ENCODE measurements at regions not wholly inside any gene's neighbourhood (a gene's known extent, or its start where the extent isn't known, plus 50 kb on each side); places are given as distances from the start of the nearest gene placed in this dataset.
"Not testable (repeated sequence)": the region's sequence is repeated elsewhere in the genome, so short reads cannot be mapped to it uniquely, and the experiment has no call there.

DNA sequence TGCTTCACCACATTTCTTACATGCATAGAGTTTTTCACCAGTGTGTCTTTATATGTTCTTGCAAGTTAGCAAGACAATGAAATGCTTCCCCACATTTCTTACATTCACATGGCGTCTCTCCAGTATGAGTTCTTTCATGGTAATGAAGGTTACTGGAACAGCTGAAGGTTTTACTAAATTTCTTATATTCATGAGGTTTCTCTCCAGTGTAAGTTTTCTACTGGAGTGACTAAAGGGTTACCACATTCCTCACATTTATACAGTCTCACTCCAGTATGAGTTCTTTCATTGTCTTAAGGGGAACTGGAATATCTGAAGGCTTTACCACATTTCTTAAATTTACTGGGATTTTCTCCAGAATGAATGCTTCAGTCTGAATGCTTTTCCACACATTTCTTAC is 350.3 kb downstream of the MAT2B start:
- H3K4me3 ChIP-seq (ENCODE audit: low read length in 3 of 3), result no peak overlapping the region
- no peaks in the 10 kb centered on the region for H3K36me3 ChIP-seq (ENCODE audit: control insufficient read depth in 3 of 3, insufficient read depth in 3 of 3, low read length in 3 of 3)
- peaks cover 0 to 3% (median 0%) of the 10 kb centered on the region in 3 donors for H3K9me3 ChIP-seq (ENCODE audit: control insufficient read depth in 3 of 3, low read length in 3 of 3)

DNA sequence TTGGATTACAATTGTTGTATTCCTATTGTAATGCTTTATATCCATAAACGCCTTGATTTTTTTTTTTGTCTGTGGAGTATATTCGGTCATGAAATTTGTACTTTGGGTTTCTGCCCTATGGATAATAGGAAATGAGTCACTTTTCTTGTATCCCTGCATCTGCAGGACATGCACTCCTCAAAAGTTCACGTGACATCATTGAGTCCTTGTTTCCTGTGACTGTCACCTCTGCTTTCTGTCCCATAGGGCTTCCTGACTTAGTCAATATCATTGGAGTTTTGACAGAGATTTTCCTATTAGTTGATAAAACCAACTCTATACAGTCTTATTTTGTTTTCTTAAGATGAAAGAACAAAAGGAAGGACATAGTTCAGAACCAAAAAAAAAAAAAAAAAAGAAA is 356.3 kb downstream of the MAT2B start:
- Histone ChIP-seq H3K27me3 (ENCODE audit: control insufficient read depth in 3 of 3, insufficient read depth in 3 of 3, low read length in 3 of 3) (no peaks in the 10 kb centered on the region), H3K9ac (ENCODE audit: low read depth in 1 of 3, low read length in 3 of 3) (no peak overlapping the region), H3K27ac (ENCODE audit: low read depth, low read length) (no peak overlapping the region), H3K36me3 (ENCODE audit: control insufficient read depth in 3 of 3, insufficient read depth in 3 of 3, low read length in 3 of 3) (no peaks in the 10 kb centered on the region), H3K4me3 (ENCODE audit: low read length in 3 of 3) (no peak overlapping the region), H3K4me1 (ENCODE audit: control insufficient read depth in 3 of 3, insufficient read depth in 3 of 3, low read length in 3 of 3) (no peaks in the 10 kb centered on the region), H3K9me3 (ENCODE audit: control insufficient read depth in 3 of 3, low read length in 3 of 3) (no peaks in the 10 kb centered on the region)

More for the DNA sequence above, 350.3 kb downstream of the MAT2B start:
- Histone ChIP-seq H3K27ac (ENCODE audit: low read depth, low read length) (no peak overlapping the region), H3K9ac (ENCODE audit: low read depth in 1 of 3, low read length in 3 of 3) (no peak overlapping the region), H3K4me1 (ENCODE audit: control insufficient read depth in 3 of 3, insufficient read depth in 3 of 3, low read length in 3 of 3) (no peaks in the 10 kb centered on the region), H3K27me3 (ENCODE audit: control insufficient read depth in 3 of 3, insufficient read depth in 3 of 3, low read length in 3 of 3) (no peaks in the 10 kb centered on the region)

DNA sequence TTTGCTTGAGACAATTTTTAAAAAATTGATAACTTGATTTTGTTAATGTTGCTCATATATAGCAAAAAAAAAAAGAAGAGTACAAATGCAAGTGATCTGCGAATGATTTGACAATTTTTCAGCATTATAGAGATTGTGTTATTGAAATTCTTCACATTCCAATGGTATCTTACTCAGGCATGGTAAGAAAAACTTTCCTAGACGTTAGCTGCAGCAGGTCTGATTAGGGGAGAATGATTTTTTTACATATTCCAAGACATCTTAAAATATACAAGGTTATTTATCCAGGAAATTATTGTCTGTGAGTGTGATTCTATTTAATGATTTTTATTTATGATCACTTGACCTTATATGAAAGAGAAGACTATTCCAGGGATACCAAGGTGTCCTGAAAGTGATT is 361.9 kb downstream of the MAT2B start:
- Histone ChIP-seq H3K36me3 (ENCODE audit: control insufficient read depth in 3 of 3, insufficient read depth in 3 of 3, low read length in 3 of 3) (no peaks in the 10 kb centered on the region), H3K4me3 (ENCODE audit: low read length in 3 of 3) (no peak overlapping the region), H3K4me1 (ENCODE audit: control insufficient read depth in 3 of 3, insufficient read depth in 3 of 3, low read length in 3 of 3) (no peaks in the 10 kb centered on the region), H3K9ac (ENCODE audit: low read depth in 1 of 3, low read length in 3 of 3) (no peak overlapping the region), H3K27me3 (ENCODE audit: control insufficient read depth in 3 of 3, insufficient read depth in 3 of 3, low read length in 3 of 3) (no peaks in the 10 kb centered on the region), H3K9me3 (ENCODE audit: control insufficient read depth in 3 of 3, low read length in 3 of 3) (no peaks in the 10 kb centered on the region), H3K27ac (ENCODE audit: low read depth, low read length) (no peak overlapping the region)

DNA sequence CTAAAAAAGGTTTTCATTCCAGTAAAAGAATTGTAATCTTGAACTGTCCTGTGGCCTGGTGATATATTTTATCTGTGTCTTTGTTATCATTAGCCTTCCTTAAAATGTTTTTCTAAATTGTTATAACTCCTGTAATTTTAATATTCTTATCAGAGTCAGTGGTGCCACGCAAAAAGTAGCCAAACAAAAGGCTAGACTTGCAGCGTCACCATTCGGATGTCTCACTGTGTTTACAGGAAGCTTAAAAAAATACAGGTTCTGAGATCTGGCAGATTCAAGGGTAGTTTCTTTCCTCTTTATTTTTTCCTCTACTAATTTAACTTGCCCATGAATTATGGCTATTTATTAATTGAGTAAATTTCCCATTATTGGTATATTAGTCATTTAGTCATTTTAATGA is 362.3 kb downstream of the MAT2B start:
- H3K4me1 ChIP-seq (ENCODE audit: control insufficient read depth in 3 of 3, insufficient read depth in 3 of 3, low read length in 3 of 3), result no peaks in the 10 kb centered on the region
- no peak overlapping the region for H3K4me3 ChIP-seq (ENCODE audit: low read length in 3 of 3)
- H3K9me3 ChIP-seq (ENCODE audit: control insufficient read depth in 3 of 3, low read length in 3 of 3), result no peaks in the 10 kb centered on the region
- no peaks in the 10 kb centered on the region for H3K36me3 ChIP-seq (ENCODE audit: control insufficient read depth in 3 of 3, insufficient read depth in 3 of 3, low read length in 3 of 3)
- no peak overlapping the region for H3K27ac ChIP-seq (ENCODE audit: low read depth, low read length)
- no peak overlapping the region for H3K9ac ChIP-seq (ENCODE audit: low read depth in 1 of 3, low read length in 3 of 3)
- no peaks in the 10 kb centered on the region for H3K27me3 ChIP-seq (ENCODE audit: control insufficient read depth in 3 of 3, insufficient read depth in 3 of 3, low read length in 3 of 3)

DNA sequence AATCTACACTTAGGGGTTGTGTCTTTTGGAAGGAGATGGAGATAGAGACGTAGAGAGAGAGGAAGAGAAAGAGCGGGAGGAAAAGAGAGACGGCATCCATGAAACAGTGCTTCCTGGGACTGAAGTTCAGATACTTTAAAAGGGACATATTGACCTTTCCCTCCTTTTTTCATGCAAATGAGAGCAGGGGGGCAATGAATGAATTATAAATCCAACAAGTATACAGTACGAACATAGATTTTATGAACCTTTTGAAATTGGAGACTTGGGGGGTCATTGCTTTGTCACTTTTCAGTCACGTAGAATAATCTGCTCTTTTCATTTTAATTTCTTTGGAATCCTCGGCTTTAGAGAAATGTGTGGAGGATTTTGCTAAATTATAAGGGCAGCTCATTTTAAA is 364.2 kb downstream of the MAT2B start:
- no peak overlapping the region for H3K4me3 ChIP-seq (ENCODE audit: low read length in 3 of 3)
- no peaks in the 10 kb centered on the region for H3K9me3 ChIP-seq (ENCODE audit: control insufficient read depth in 3 of 3, low read length in 3 of 3)
- no peak overlapping the region for H3K27ac ChIP-seq (ENCODE audit: low read depth, low read length)
- H3K4me1 ChIP-seq (ENCODE audit: control insufficient read depth in 3 of 3, insufficient read depth in 3 of 3, low read length in 3 of 3), result no peaks in the 10 kb centered on the region
- no peaks in the 10 kb centered on the region for H3K36me3 ChIP-seq (ENCODE audit: control insufficient read depth in 3 of 3, insufficient read depth in 3 of 3, low read length in 3 of 3)
- H3K27me3 ChIP-seq (ENCODE audit: control insufficient read depth in 3 of 3, insufficient read depth in 3 of 3, low read length in 3 of 3), result no peaks in the 10 kb centered on the region
- no peak overlapping the region for H3K9ac ChIP-seq (ENCODE audit: low read depth in 1 of 3, low read length in 3 of 3)

DNA sequence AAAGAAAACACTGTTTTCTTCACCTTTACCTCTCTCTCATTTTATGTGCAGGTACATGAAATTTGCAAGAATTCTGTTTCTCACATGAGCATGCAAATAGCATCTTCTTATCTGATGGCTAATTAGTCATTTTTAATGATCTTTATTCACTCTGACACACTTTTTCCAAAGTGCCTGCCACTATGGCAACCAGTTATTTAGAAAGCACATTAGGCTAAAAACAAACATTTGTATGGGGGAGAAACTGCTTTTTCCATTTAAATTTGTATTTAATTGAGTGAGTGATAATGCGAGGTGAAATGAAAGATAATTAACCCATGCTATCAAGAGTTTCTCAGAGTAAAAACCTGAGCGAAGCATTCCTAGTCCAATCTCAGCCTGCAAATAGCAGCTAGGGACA is 365.0 kb downstream of the MAT2B start:
- no peaks in the 10 kb centered on the region for H3K36me3 ChIP-seq (ENCODE audit: control insufficient read depth in 3 of 3, insufficient read depth in 3 of 3, low read length in 3 of 3)
- H3K4me3 ChIP-seq (ENCODE audit: low read length in 3 of 3), result no peak overlapping the region
- no peaks in the 10 kb centered on the region for H3K4me1 ChIP-seq (ENCODE audit: control insufficient read depth in 3 of 3, insufficient read depth in 3 of 3, low read length in 3 of 3)
- H3K9ac ChIP-seq (ENCODE audit: low read depth in 1 of 3, low read length in 3 of 3), result no peak overlapping the region
- no peaks in the 10 kb centered on the region for H3K27me3 ChIP-seq (ENCODE audit: control insufficient read depth in 3 of 3, insufficient read depth in 3 of 3, low read length in 3 of 3)
- H3K9me3 ChIP-seq (ENCODE audit: control insufficient read depth in 3 of 3, low read length in 3 of 3), result no peaks in the 10 kb centered on the region
- no peak overlapping the region for H3K27ac ChIP-seq (ENCODE audit: low read depth, low read length)

DNA sequence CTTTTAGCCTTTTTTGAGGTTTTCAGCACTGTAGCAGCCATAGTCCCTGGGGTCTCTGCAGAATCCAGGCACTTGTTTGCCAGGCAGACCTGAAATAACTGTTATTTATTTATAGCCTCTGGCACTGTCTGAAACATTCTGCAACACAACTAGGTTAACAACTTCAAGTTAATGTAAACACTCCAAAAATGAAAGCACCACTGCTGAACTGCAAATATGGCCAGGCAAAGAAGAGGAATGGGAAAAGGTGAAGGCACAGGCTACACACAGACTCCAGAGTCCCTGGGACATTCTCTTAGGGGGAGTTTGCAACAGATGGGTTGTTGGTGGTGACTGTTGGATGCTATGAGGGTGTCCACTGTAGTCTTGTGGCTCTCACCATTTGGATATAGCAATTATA is 369.0 kb downstream of the MAT2B start:
- H3K9me3 ChIP-seq (ENCODE audit: control insufficient read depth in 3 of 3, low read length in 3 of 3), result no peaks in the 10 kb centered on the region
- H3K27ac ChIP-seq (ENCODE audit: low read depth, low read length), result no peak overlapping the region
- H3K36me3 ChIP-seq (ENCODE audit: control insufficient read depth in 3 of 3, insufficient read depth in 3 of 3, low read length in 3 of 3), result no peaks in the 10 kb centered on the region
- no peaks in the 10 kb centered on the region for H3K27me3 ChIP-seq (ENCODE audit: control insufficient read depth in 3 of 3, insufficient read depth in 3 of 3, low read length in 3 of 3)
- no peak overlapping the region for H3K4me3 ChIP-seq (ENCODE audit: low read length in 3 of 3)
- H3K9ac ChIP-seq (ENCODE audit: low read depth in 1 of 3, low read length in 3 of 3), result no peak overlapping the region
- H3K4me1 ChIP-seq (ENCODE audit: control insufficient read depth in 3 of 3, insufficient read depth in 3 of 3, low read length in 3 of 3), result no peaks in the 10 kb centered on the region

DNA sequence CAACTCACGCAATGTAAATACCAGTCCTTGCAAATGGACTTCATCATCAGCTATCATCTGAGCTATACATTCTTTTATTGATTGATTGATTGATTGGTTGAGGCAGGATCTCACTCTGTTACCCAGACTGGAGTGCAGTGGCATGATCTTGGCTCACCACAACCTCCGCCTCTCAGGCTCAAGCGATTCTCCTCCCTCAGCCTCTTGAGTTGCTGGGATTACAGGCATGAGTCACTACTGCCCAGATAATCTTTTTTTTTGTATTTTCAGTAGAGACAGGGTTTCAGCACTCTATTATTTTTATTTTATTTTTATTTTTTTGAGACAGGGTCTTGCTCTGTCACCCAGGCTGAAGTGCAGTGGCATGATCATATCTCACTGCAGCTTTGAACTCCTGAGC is 369.5 kb downstream of the MAT2B start:
- not testable (repeated sequence) for H3K4me3 ChIP-seq (ENCODE audit: low read length in 3 of 3); H3K36me3 ChIP-seq (ENCODE audit: control insufficient read depth in 3 of 3, insufficient read depth in 3 of 3, low read length in 3 of 3); H3K9ac ChIP-seq (ENCODE audit: low read depth in 1 of 3, low read length in 3 of 3); H3K4me1 ChIP-seq (ENCODE audit: control insufficient read depth in 3 of 3, insufficient read depth in 3 of 3, low read length in 3 of 3); H3K27ac ChIP-seq (ENCODE audit: low read depth, low read length); H3K9me3 ChIP-seq (ENCODE audit: control insufficient read depth in 3 of 3, low read length in 3 of 3); H3K27me3 ChIP-seq (ENCODE audit: control insufficient read depth in 3 of 3, insufficient read depth in 3 of 3, low read length in 3 of 3)

DNA sequence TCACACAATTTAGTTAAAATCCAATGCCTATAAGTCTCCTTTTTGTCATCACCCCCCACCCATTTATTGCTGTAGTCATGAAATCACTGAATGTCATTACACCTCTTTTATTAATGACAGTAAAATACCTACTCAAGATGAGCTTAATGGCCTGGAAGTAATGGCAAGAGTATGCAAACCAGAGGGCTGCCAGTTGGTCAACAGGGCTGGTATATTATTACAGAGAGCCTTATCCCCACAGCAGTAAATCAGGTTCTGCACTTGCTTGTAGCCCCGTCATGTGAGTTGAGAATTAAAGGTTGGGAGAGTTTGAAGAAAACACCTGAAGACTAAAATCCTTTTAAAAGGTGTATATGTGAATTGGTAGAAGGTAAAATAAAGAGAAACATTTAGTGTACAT is 372.4 kb downstream of the MAT2B start:
- Histone ChIP-seq H3K9me3 (ENCODE audit: control insufficient read depth in 3 of 3, low read length in 3 of 3) (no peaks in the 10 kb centered on the region), H3K4me1 (ENCODE audit: control insufficient read depth in 3 of 3, insufficient read depth in 3 of 3, low read length in 3 of 3) (no peaks in the 10 kb centered on the region), H3K4me3 (ENCODE audit: low read length in 3 of 3) (no peak overlapping the region), H3K27ac (ENCODE audit: low read depth, low read length) (no peak overlapping the region), H3K9ac (ENCODE audit: low read depth in 1 of 3, low read length in 3 of 3) (no peak overlapping the region), H3K27me3 (ENCODE audit: control insufficient read depth in 3 of 3, insufficient read depth in 3 of 3, low read length in 3 of 3) (no peaks in the 10 kb centered on the region), H3K36me3 (ENCODE audit: control insufficient read depth in 3 of 3, insufficient read depth in 3 of 3, low read length in 3 of 3) (no peaks in the 10 kb centered on the region)

DNA sequence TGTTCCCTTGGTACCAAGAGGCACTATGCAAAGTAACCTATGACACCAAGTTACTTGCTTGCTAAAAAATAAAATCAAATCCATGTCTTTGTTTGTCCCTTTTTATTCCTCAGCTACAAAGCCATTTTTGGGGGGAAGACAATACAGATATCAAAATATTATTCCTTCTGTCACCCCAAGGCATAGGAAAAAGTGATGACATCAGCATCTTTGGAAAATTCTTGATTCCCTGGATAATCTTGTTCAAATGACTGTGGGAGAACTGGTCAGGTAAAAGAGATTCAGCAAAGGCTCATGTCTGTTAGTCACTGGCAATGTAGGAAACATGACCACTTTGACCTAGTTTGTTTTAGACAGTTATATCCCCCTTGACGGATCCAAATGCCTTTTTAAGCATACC is 373.1 kb downstream of the MAT2B start:
- Histone ChIP-seq H3K27me3 (ENCODE audit: control insufficient read depth in 3 of 3, insufficient read depth in 3 of 3, low read length in 3 of 3) (no peaks in the 10 kb centered on the region), H3K27ac (ENCODE audit: low read depth, low read length) (no peak overlapping the region), H3K36me3 (ENCODE audit: control insufficient read depth in 3 of 3, insufficient read depth in 3 of 3, low read length in 3 of 3) (no peaks in the 10 kb centered on the region), H3K9ac (ENCODE audit: low read depth in 1 of 3, low read length in 3 of 3) (no peak overlapping the region), H3K4me1 (ENCODE audit: control insufficient read depth in 3 of 3, insufficient read depth in 3 of 3, low read length in 3 of 3) (no peaks in the 10 kb centered on the region), H3K9me3 (ENCODE audit: control insufficient read depth in 3 of 3, low read length in 3 of 3) (no peaks in the 10 kb centered on the region), H3K4me3 (ENCODE audit: low read length in 3 of 3) (no peak overlapping the region)

DNA sequence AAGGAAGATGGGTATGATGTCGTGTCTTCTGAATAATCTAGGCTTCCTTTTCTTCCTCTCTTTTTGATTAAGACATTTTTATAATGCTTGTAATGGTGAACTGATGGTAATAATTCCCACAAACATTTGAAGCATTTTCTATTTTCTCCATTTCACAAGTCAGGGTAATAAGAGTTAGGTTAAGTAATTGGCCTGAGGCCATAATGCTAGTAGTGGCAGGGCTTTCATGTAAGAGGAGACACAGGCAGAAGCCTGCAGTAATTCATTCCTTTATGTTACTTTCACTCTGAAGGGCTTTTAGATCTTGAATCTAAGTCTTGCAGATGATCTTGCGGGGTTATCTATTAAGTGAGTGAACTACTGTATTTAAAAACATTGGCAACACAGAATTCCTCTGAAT is 374.9 kb downstream of the MAT2B start:
- Histone ChIP-seq H3K9ac (ENCODE audit: low read depth in 1 of 3, low read length in 3 of 3) (no peak overlapping the region), H3K36me3 (ENCODE audit: control insufficient read depth in 3 of 3, insufficient read depth in 3 of 3, low read length in 3 of 3) (no peaks in the 10 kb centered on the region), H3K9me3 (ENCODE audit: control insufficient read depth in 3 of 3, low read length in 3 of 3) (no peaks in the 10 kb centered on the region), H3K4me3 (ENCODE audit: low read length in 3 of 3) (no peak overlapping the region), H3K4me1 (ENCODE audit: control insufficient read depth in 3 of 3, insufficient read depth in 3 of 3, low read length in 3 of 3) (no peaks in the 10 kb centered on the region), H3K27ac (ENCODE audit: low read depth, low read length) (no peak overlapping the region), H3K27me3 (ENCODE audit: control insufficient read depth in 3 of 3, insufficient read depth in 3 of 3, low read length in 3 of 3) (no peaks in the 10 kb centered on the region)

All from skeletal muscle tissue (tissue), 3 donors.